Stimulated activated naive CD8-positive, alpha-beta T cell treated with anti-CD3 and anti-CD28 coated beads, Interleukin-15, Interleukin-2, amounts not matched to agents 100 ng/mL and 50 ng/mL, for 24 hours (primary cell): ENCODE measurements at regions not wholly inside any gene's neighbourhood (a gene's known extent, or its start where the extent isn't known, plus 50 kb on each side); places are given as distances from the start of the nearest gene placed in this dataset.

Source experiments
- H3K27ac Mint-ChIP-seq: one replicate; pipeline ENCODE4 v1.8.0; 2021; ENCODE audit warnings: mild to moderate bottlenecking, mixed read lengths
- H3K27me3 Mint-ChIP-seq: one replicate; pipeline ENCODE4 v1.8.0; 2021; ENCODE audit warnings: mixed read lengths
- H3K36me3 Mint-ChIP-seq: one replicate; pipeline ENCODE4 v1.8.0; 2021; ENCODE audit warnings: low read depth, mixed read lengths
- H3K4me1 Mint-ChIP-seq: one replicate; pipeline ENCODE4 v1.8.0; 2021; ENCODE audit warnings: low read depth, mixed read lengths
- H3K4me3 Mint-ChIP-seq: one replicate; pipeline ENCODE4 v1.8.0; 2021; ENCODE audit warnings: mild to moderate bottlenecking, mixed read lengths
- H3K9me3 Mint-ChIP-seq: one replicate; pipeline ENCODE4 v1.8.0; 2021; ENCODE audit warnings: mixed read lengths

DNA sequence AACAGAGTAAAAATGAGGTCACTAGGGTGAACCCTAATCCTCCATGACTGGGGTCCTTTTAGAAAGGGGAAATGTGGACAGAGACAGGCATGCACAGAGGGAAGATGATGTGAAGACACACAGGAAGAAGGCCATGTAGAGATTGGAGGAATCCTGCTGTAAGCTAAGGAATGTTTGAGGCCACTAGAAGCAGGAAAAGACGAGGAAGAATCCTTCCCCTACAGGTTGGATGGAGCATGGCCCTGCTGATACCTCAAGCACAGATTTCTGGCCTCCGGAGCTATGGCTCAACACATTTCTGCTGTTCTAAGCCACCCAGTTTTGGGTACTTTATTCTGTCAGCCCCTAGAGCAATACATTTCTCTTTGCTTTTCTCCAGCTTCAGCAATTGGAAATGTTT lies 486.9 kb downstream of the MIAT start:
- Mint-ChIP-seq H3K4me1 (no peaks in the 10 kb centered on the region), H3K27me3 (no peaks in the 10 kb centered on the region), H3K9me3 (no peaks in the 10 kb centered on the region), H3K27ac (no peak overlapping the region), H3K4me3 (no peak overlapping the region), H3K36me3 (no peaks in the 10 kb centered on the region)

DNA sequence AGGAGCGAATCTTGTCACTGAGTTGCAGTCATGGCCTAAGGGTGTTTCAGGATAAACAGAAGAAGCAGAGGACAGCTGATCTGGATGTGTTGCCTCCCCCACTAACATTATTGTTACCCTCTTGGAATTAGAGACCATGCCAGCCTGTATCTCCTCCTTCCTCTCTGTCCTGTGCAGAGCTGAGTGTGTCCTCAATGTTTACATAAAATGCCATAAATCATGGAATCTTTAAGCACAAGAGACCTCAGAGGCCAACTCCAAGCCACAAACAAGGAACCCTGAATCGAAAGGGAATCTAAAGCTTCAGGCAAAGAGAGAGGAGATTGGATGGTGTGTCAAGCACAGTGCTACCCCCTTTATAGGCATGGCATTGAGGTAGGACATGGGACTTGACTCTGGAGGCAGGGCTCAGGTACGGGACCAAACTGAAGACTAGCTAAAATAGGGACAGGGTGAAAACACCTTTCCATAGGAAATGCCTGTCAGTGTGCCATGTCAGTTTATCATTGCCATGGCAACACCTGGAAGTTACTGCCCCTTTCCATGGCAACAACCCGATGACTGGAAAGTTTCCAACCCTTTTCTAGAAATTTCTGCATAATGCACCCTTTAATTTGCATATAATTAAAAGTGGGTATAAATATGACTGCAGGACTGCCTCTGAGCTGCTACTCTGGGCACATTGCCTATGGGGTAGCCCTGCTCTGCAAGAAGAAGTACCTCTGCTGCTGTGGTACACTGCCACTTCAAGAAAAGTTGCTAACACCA lies 489.7 kb downstream of the MIAT start:
- Mint-ChIP-seq H3K27me3 (peaks cover 18% of the 10 kb centered on the region), H3K4me1 (peaks cover 4% of the 10 kb centered on the region), H3K27ac (no peak overlapping the region), H3K9me3 (no peaks in the 10 kb centered on the region), H3K36me3 (no peaks in the 10 kb centered on the region), H3K4me3 (no peak overlapping the region)

DNA sequence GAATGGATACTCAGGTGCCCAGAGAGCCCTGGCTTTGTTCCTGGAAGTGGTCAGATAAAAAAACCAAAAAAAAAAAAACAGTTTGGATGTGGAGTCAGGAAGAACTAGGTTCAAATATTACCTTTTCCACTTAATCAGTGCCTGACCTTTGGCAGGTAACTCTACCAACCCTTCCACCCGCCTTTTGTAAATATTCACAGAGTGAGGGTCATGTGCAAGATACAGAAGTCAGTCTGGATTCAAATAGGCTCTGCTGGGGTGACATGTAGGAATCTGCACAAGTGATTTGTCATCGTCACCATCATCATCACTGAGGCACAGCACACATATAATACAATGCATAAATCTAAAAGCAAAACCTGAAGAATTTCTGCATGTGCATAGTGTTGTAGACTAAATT lies 490.7 kb downstream of the MIAT start:
- no peak overlapping the region for H3K27ac Mint-ChIP-seq
- no peaks in the 10 kb centered on the region for H3K36me3 Mint-ChIP-seq
- peaks cover 4% of the 10 kb centered on the region for H3K4me1 Mint-ChIP-seq

GRCh38 chr22:27148886-27149470 lies 491.6 kb downstream of the MIAT start:
- no peaks in the 10 kb centered on the region for H3K36me3 Mint-ChIP-seq
- no peak overlapping the region for H3K27ac Mint-ChIP-seq
- no peak overlapping the region for H3K4me3 Mint-ChIP-seq
- peaks cover 26% of the 10 kb centered on the region for H3K27me3 Mint-ChIP-seq
- H3K9me3 Mint-ChIP-seq, result peaks cover 8% of the 10 kb centered on the region
- H3K4me1 Mint-ChIP-seq, result peaks cover 4% of the 10 kb centered on the region

More for the DNA sequence above, 490.7 kb downstream of the MIAT start:
- peaks cover 20% of the 10 kb centered on the region for H3K27me3 Mint-ChIP-seq
- H3K9me3 Mint-ChIP-seq, result peaks cover 4% of the 10 kb centered on the region
- no peak overlapping the region for H3K4me3 Mint-ChIP-seq

GRCh38 chr22:27149921-27150543 lies 492.6 kb downstream of the MIAT start:
- Mint-ChIP-seq H3K27me3 (peaks cover 26% of the 10 kb centered on the region), H3K9me3 (peaks cover 8% of the 10 kb centered on the region), H3K36me3 (no peaks in the 10 kb centered on the region), H3K27ac (no peak overlapping the region), H3K4me3 (no peak overlapping the region), H3K4me1 (peaks cover 4% of the 10 kb centered on the region)

DNA sequence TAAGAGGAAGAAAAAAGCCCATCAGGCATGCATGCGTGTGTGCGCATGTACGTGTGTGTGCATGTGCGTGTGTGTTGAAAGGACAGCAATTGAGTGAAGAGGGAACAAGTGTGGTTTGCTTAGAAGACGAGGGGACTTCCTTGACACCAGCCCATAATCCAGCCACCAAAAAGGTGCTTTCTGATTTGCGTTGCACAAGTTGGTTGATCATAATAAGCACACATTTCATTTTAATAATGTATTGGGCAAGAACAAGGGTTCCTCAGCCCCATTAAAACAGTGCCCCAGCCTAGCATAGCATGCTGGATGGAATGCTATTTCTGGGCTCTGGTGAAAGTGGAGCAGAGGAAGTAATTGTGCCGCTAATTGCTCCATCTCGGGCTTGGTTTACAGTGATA lies 493.2 kb downstream of the MIAT start:
- peaks cover 26% of the 10 kb centered on the region for H3K27me3 Mint-ChIP-seq
- H3K27ac Mint-ChIP-seq, result no peak overlapping the region
- H3K9me3 Mint-ChIP-seq, result peaks cover 8% of the 10 kb centered on the region
- peaks cover 4% of the 10 kb centered on the region for H3K4me1 Mint-ChIP-seq
- H3K36me3 Mint-ChIP-seq, result no peaks in the 10 kb centered on the region
- no peak overlapping the region for H3K4me3 Mint-ChIP-seq

DNA sequence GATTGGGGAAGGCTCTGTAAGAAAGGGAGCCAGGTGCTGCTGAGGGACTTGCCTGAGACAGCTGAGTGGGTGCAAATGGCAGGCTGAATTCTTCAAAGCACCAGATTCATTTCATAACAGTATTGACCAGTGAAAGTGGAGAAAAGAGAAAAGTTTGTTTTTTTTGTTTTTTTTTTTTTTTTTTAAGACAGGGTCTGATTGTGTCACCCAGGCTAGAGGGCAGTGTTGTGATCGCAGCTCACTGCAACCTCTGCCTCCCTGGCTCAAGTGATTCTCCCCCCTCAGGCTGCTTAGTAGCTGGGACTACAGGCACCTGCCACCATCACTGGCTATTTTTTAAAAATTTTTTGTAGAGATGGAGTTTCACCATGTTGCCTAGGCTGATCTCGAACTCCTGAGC lies 494.0 kb downstream of the MIAT start:
- Mint-ChIP-seq H3K4me3 (no peak overlapping the region), H3K27ac (no peak overlapping the region), H3K4me1 (peaks cover 4% of the 10 kb centered on the region), H3K27me3 (peaks cover 33% of the 10 kb centered on the region), H3K36me3 (no peaks in the 10 kb centered on the region), H3K9me3 (peaks cover 8% of the 10 kb centered on the region)

DNA sequence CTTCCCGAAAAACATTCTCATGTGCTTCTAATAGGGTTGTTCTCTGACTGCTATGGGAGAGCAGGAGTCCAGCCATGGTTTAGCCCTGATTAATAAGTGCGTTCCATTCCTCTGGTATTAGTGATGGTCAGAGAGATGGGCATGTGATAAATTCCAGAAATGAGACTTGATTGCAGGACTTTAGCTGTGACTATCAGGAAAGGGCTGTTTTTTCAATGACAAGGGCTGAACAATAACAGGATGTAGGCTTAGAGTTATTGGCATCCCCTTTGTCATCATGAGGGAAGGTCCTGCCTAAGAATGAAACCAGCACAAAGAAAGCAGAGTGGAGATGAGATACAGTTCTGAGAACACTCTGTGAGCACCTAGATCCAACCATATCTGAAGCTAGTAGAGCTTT lies 494.6 kb downstream of the MIAT start:
- Mint-ChIP-seq H3K36me3 (no peaks in the 10 kb centered on the region), H3K4me3 (no peak overlapping the region), H3K27ac (no peak overlapping the region), H3K27me3 (peaks cover 35% of the 10 kb centered on the region), H3K9me3 (peaks cover 8% of the 10 kb centered on the region), H3K4me1 (peaks cover 4% of the 10 kb centered on the region)

DNA sequence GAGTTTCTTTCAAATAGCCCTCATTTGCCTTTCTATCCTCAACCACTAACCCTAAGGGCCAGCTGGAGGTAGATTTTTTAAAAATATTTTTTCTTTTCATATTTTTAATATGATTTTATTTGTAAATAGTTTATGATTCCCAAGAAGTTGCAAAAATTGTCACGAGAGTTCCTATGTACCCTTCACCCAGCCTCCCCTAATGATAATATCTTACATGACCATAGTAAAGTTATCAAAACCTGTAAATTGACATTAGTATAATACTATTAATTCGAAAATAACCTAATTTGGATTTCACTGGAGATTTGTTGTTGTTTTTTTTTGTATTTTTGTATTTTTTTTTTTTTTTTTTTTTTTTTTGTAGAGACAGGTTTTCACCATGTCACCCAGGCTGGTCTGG lies 495.5 kb downstream of the MIAT start:
- H3K4me3 Mint-ChIP-seq, result no peak overlapping the region
- peaks cover 8% of the 10 kb centered on the region for H3K9me3 Mint-ChIP-seq
- peaks cover 4% of the 10 kb centered on the region for H3K4me1 Mint-ChIP-seq
- peaks cover 35% of the 10 kb centered on the region for H3K27me3 Mint-ChIP-seq
- no peak overlapping the region for H3K27ac Mint-ChIP-seq
- H3K36me3 Mint-ChIP-seq, result no peaks in the 10 kb centered on the region

- H3K27ac Mint-ChIP-seq, result no peak overlapping the region
- peaks cover 35% of the 10 kb centered on the region for H3K27me3 Mint-ChIP-seq
- no peaks in the 10 kb centered on the region for H3K36me3 Mint-ChIP-seq
- H3K9me3 Mint-ChIP-seq, result peaks cover 8% of the 10 kb centered on the region
- H3K4me1 Mint-ChIP-seq, result peaks cover 4% of the 10 kb centered on the region
- H3K4me3 Mint-ChIP-seq, result no peak overlapping the region
Measured at GRCh38 chr22:27153386-27153785, 496.0 kb downstream of the MIAT start.

- peaks cover 4% of the 10 kb centered on the region for H3K4me1 Mint-ChIP-seq
- H3K27ac Mint-ChIP-seq, result no peak overlapping the region
- no peaks in the 10 kb centered on the region for H3K36me3 Mint-ChIP-seq
- peaks cover 35% of the 10 kb centered on the region for H3K27me3 Mint-ChIP-seq
- peaks cover 8% of the 10 kb centered on the region for H3K9me3 Mint-ChIP-seq
- no peak overlapping the region for H3K4me3 Mint-ChIP-seq
Measured at GRCh38 chr22:27154717-27155116, 497.3 kb downstream of the MIAT start.

DNA sequence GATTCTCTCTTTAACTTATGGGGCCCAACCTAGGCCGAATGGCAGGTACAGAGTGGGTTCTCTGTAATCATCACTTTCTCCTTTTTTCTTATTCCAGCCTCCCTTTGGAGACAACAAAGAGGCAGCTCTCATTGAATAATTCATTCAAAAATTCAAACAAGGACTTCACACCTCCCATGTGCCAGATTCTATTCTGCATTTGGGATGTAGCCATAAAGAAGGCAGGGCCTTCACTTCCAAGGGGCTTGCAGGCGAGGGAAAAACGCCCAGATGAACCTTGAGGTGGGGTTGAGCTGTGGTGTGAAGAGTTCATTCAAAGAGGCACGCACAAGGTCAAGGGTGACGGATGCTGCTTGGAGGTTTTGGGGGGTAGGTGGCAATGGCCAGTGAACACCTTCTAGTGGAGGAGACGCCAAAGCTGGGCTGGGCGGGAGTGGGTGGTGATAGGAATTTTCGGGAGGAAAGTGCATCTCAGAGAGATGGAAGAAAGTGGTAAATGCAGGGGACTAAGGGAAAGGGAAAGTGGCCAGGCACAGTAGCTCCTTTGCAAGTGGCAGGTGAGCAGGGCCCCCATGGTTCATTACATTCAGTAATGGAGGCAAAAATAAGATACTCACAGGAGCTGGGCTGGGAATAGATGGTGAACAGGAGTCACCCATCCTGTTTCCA lies 499.6 kb downstream of the MIAT start:
- Mint-ChIP-seq H3K27me3 (peaks cover 22% of the 10 kb centered on the region), H3K9me3 (peaks cover 8% of the 10 kb centered on the region), H3K4me3 (no peak overlapping the region), H3K27ac (no peak overlapping the region), H3K36me3 (no peaks in the 10 kb centered on the region), H3K4me1 (no peaks in the 10 kb centered on the region)

GRCh38 chr22:27157666-27158370 lies 500.4 kb downstream of the MIAT start:
- Mint-ChIP-seq H3K27me3 (peaks cover 27% of the 10 kb centered on the region), H3K36me3 (no peaks in the 10 kb centered on the region), H3K27ac (no peak overlapping the region), H3K9me3 (peaks cover 4% of the 10 kb centered on the region), H3K4me3 (no peak overlapping the region), H3K4me1 (no peaks in the 10 kb centered on the region)

DNA sequence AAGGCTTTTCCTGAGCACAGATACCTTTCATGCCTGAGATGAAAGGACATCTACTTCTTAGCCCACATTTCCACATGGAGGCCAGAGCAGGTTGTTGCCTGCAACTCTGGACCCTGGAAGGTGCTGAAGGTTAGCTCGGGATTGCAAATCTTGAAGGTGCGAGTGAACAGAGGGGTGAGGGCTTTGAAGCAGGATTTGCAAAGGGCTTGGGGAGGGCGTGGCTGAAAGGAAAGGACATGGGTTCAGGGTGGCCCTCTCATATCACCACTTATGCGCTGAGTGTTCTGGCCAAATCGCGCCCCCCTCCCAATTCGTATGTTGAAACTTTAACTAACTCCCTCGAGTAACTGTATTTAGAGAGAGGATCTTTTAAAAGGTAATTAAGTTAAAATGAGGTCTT lies 501.6 kb downstream of the MIAT start:
- Mint-ChIP-seq H3K36me3 (no peaks in the 10 kb centered on the region), H3K27me3 (peaks cover 25% of the 10 kb centered on the region), H3K4me3 (no peak overlapping the region), H3K27ac (no peak overlapping the region), H3K4me1 (no peaks in the 10 kb centered on the region), H3K9me3 (no peaks in the 10 kb centered on the region)
